Suprapubic skin (tissue), 4 donors: ENCODE measurements at regions not wholly inside any gene's neighbourhood (a gene's known extent, or its start where the extent isn't known, plus 50 kb on each side); places are given as distances from the start of the nearest gene placed in this dataset.

Experiments used
- DNase-seq, 2 donors: peaks; one replicate each; pipeline ENCODE4 v3.0.0-alpha.2; 2019; ENCODE audit warnings: low spot score in 2 of 2
- H3K27ac ChIP-seq: fragments of 200-600 bp; sonication (generic); one replicate; pipeline ENCODE4 v1.5.1; 2019
- H3K27me3 ChIP-seq: fragments of 200-600 bp; sonication (generic); one replicate; pipeline ENCODE4 v1.5.1; 2019
- H3K36me3 ChIP-seq: fragments of 200-600 bp; sonication (generic); one replicate; pipeline ENCODE4 v1.5.1; 2019
- H3K4me1 ChIP-seq: fragments of 200-600 bp; sonication (generic); one replicate; pipeline ENCODE4 v1.5.1; 2019
- H3K4me3 ChIP-seq: fragments of 200-600 bp; sonication (generic); one replicate; pipeline ENCODE4 v1.5.1; 2019; ENCODE audit warnings: mild to moderate bottlenecking
- H3K9me3 ChIP-seq: fragments of 200-600 bp; sonication (generic); one replicate; pipeline ENCODE4 v1.5.1; 2019
- EP300 ChIP-seq: sonication (generic); formaldehyde crosslinking; IDR thresholded peaks from one replicate; pipeline ENCODE4 v1.6.1; 2017; ENCODE audit warnings: antibody characterized with exemption
- POLR2A ChIP-seq, 2 donors: fragments of 450-650 bp; IDR thresholded peaks; one replicate each; pipeline ENCODE4 v1.6.1; 2017; ENCODE audit warnings: antibody characterized with exemption in 2 of 2, mild to moderate bottlenecking in 2 of 2, moderate library complexity in 2 of 2
- POLR2AphosphoS5 ChIP-seq, 3 donors: sonication (generic); formaldehyde crosslinking; IDR thresholded peaks; one replicate each; pipeline ENCODE4 v1.6.1; 2017; ENCODE audit warnings: antibody characterized with exemption in 3 of 3
- WGBS: methylation state at CpG from one replicate; pipeline ENCODE4 v1.1.5; 2018; 5-methylcytosine and 5-hydroxymethylcytosine counted together
- TF ChIP-seq, protein P1 (sequence below), 2 donors: fragments of 200-600 bp in 1 of 2; fragments of 450-650 bp in 1 of 2; sonication (generic) in 1 of 2; IDR thresholded peaks; one replicate each; pipeline ENCODE4 v1.5.1; 2016 to 2019; ENCODE audit warnings: antibody characterized with exemption in 2 of 2, mild to moderate bottlenecking in 1 of 2, moderate library complexity in 1 of 2

DNA sequence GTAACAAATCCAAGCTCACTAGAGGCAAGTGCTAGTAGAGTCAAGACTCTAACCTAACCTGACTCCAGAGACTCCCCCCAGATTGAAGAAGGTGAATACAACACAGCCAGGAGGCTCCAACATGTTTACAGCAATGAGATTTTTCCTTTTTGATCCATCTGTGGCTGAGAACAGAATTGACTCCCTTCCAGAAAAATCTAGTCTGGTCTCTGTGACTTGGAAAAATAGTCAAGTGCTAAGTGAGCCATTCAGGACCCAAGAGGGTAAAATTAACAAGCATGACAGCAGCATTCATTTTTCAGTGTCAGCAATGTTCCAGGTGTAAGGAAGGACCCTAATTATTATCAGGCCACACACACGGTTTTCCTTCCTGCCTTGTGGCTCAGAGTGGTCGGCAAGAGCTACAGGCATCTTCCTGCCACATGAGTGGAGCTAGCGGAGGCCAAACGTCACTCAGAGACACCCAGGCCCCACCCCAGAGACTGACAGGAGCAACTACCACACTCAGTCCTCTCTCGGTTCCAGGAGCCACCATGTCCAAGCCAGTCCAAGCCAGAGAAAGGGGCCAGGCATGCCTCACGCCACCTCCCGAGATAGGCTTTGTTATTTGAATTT lies 395.1 kb downstream of the FOXO1 start:
- Histone ChIP-seq H3K27ac (peak overlapping the region; percentile 74), H3K9me3 (no peaks in the 10 kb centered on the region), H3K4me3 (no peak overlapping the region), H3K27me3 (no peaks in the 10 kb centered on the region), H3K4me1 (peaks cover 37% of the 10 kb centered on the region), H3K36me3 (no peaks in the 10 kb centered on the region)
- DNase-seq, result no peak
- 11% methylated on average over 7 of the region's 7 CpGs for WGBS
- no peak for TF ChIP-seq EP300
- TF ChIP-seq, protein P1, sequence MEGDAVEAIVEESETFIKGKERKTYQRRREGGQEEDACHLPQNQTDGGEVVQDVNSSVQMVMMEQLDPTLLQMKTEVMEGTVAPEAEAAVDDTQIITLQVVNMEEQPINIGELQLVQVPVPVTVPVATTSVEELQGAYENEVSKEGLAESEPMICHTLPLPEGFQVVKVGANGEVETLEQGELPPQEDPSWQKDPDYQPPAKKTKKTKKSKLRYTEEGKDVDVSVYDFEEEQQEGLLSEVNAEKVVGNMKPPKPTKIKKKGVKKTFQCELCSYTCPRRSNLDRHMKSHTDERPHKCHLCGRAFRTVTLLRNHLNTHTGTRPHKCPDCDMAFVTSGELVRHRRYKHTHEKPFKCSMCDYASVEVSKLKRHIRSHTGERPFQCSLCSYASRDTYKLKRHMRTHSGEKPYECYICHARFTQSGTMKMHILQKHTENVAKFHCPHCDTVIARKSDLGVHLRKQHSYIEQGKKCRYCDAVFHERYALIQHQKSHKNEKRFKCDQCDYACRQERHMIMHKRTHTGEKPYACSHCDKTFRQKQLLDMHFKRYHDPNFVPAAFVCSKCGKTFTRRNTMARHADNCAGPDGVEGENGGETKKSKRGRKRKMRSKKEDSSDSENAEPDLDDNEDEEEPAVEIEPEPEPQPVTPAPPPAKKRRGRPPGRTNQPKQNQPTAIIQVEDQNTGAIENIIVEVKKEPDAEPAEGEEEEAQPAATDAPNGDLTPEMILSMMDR (IDR thresholded peaks at IDR 0.05), result no peak
- no peak for TF ChIP-seq POLR2A (IDR thresholded peaks at IDR 0.05)
- TF ChIP-seq POLR2AphosphoS5 (IDR thresholded peaks at IDR 0.05), result no peak

DNA sequence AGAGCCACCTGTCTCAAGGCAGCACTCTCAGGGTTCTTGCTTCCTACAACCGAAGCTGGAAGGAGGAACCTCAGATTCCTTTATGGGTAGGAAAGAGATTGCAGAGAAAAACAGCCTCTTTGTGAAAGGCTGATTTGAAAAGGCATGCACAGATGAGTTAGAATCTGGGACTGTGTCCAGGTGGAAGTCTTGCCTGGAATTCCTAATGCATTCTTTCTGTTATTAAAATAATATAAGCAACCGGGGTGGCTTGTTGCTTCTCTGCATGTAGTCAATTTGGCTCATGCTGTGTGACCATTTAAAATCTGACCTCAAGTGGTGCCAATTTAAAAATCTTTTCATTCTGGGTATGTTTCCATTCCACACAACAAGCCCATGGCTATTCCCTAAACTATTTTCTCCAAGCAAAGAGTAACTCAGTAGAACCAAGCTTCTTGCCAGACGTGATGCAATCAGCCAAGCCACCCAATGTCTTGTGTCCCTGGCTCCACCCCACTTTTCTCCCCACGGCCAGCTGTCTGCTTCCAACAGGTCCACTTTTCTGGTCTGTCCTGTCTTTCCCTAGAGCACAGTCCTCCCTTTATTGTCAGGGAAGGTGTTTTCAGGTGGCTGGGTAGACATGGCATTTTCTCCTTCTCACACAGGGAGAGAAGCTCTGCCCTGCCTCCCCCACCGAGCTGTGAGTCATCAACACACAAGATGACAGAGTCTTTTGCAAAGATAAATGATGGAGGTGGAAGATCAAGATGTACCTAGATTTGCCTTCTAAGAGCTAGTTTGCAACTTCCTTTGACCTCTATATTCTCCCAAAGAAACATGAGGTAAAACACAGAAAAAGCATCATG lies 394.3 kb downstream of the FOXO1 start:
- Histone ChIP-seq H3K36me3 (no peaks in the 10 kb centered on the region), H3K9me3 (no peaks in the 10 kb centered on the region), H3K4me3 (no peak overlapping the region), H3K27me3 (no peaks in the 10 kb centered on the region), H3K4me1 (peaks cover 37% of the 10 kb centered on the region), H3K27ac (peak overlapping the region; percentile 74)
- 14% methylated on average over 5 of the region's 5 CpGs for WGBS
- DNase-seq, result peak; percentile 87 to 89
- TF ChIP-seq POLR2AphosphoS5 (IDR thresholded peaks at IDR 0.05) (peak in 1 of 3 donors; percentile 73), EP300 (no peak), POLR2A (IDR thresholded peaks at IDR 0.05) (no peak)
- TF ChIP-seq, protein P1 (IDR thresholded peaks at IDR 0.05), result no peak

- no peaks in the 10 kb centered on the region for H3K9me3 ChIP-seq
- DNase-seq, result no peak
- H3K27ac ChIP-seq, result peak overlapping the region; percentile 74
- WGBS, result 66% methylated on average over 4 of the region's 4 CpGs
- no peak overlapping the region for H3K4me3 ChIP-seq
- TF ChIP-seq POLR2A (IDR thresholded peaks at IDR 0.05) (no peak), EP300 (no peak), POLR2AphosphoS5 (IDR thresholded peaks at IDR 0.05) (no peak)
- TF ChIP-seq, protein P1 (IDR thresholded peaks at IDR 0.05), result no peak
- no peaks in the 10 kb centered on the region for H3K36me3 ChIP-seq
- H3K27me3 ChIP-seq, result no peaks in the 10 kb centered on the region
- peaks cover 37% of the 10 kb centered on the region for H3K4me1 ChIP-seq
Observed at GRCh38 chr13:40272776-40273139, 393.7 kb downstream of the FOXO1 start.

GRCh38 chr13:40273253-40274025 lies 393.0 kb downstream of the FOXO1 start:
- H3K27me3 ChIP-seq, result no peaks in the 10 kb centered on the region
- WGBS, result 54% methylated on average over 11 of the region's 11 CpGs
- no peak for DNase-seq
- no peak for TF ChIP-seq EP300
- TF ChIP-seq POLR2A (IDR thresholded peaks at IDR 0.05), result no peak
- TF ChIP-seq, protein P1 (IDR thresholded peaks at IDR 0.05), result no peak
- no peak for TF ChIP-seq POLR2AphosphoS5 (IDR thresholded peaks at IDR 0.05)
- H3K27ac ChIP-seq, result peak overlapping the region; percentile 74
- H3K4me3 ChIP-seq, result no peak overlapping the region
- H3K4me1 ChIP-seq, result peaks cover 37% of the 10 kb centered on the region
- H3K9me3 ChIP-seq, result no peaks in the 10 kb centered on the region
- H3K36me3 ChIP-seq, result no peaks in the 10 kb centered on the region

DNA sequence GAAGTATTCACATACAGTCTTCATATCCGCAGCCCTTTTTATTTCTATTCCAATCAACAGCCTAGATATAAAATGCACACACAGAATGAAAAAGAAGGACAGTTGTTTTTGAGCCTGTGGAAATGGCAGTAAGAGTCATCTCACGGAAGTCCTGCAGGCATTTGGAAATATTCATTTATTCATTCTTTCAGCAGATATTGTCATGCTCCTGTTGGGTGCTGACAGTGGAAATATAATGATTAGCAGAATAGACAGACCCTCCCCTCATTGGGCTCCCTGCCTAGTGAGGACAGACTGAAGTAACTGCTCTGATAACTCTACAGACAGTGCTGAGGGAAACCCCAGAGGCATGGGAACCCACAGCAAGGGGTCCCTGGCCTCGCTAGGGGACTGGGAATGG lies 392.3 kb downstream of the FOXO1 start:
- no peak for DNase-seq
- 89% methylated on average over 3 of the region's 3 CpGs for WGBS
- Histone ChIP-seq H3K4me3 (no peak overlapping the region), H3K9me3 (no peaks in the 10 kb centered on the region), H3K4me1 (peaks cover 37% of the 10 kb centered on the region), H3K36me3 (no peaks in the 10 kb centered on the region), H3K27me3 (no peaks in the 10 kb centered on the region), H3K27ac (no peak overlapping the region)
- TF ChIP-seq, protein P1 (IDR thresholded peaks at IDR 0.05), result no peak
- TF ChIP-seq EP300 (no peak), POLR2AphosphoS5 (IDR thresholded peaks at IDR 0.05) (no peak), POLR2A (IDR thresholded peaks at IDR 0.05) (no peak)
